ENCODE measurements at regions not wholly inside any gene's neighbourhood (a gene's known extent, or its start where the extent isn't known, plus 50 kb on each side); places are given as distances from the start of the nearest gene placed in this dataset.

DNA sequence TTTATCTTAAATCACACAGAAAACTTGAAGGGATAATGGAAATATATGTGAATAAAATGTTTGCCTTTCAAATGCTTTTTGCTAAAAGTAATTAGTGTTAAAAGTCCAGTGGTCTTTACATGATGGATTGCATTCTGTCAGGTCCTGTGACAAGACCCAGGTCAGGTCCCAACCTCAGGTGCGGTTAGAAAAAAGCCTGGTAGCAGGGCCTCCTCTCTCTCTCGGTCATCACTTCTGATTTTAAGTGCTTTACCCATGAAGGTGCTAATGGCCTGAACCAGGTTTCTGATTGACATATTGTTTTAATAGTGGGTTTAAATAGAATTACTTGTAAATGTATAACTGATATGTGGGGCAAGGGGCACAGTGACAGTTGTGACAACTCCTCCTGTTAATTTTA is 736.3 kb downstream of the POM121L12 start:
- intact Hi-C loops (cut with micrococcal nuclease) = no loop called here
- CTCF ChIA-PET = no interaction called here
- BruUV-seq (replicated peaks) = no TSS peak
- Histone ChIP-seq H4K20me1 (ENCODE audit: low read length) (no peaks in the 10 kb centered on the region), H3K36me3 (ENCODE audit: low read depth, low read length) (no peaks in the 10 kb centered on the region), H3K4me3 (ENCODE audit: low read length) (no peak overlapping the region), H3K79me2 (ENCODE audit: low read length) (no peaks in the 10 kb centered on the region), H3K9me3 (ENCODE audit: low read length) (no peaks in the 10 kb centered on the region), H3K9ac (ENCODE audit: low read length) (no peak overlapping the region), H2AFZ (ENCODE audit: low read length) (no peak overlapping the region), H3K4me2 (ENCODE audit: low read length) (no peak overlapping the region), H3K27me3 (ENCODE audit: low read length) (no peaks in the 10 kb centered on the region), H3K27ac (ENCODE audit: low read length) (no peak overlapping the region), H3K9me2 (replicated peaks; ENCODE audit: low read length) (no peaks in the 10 kb centered on the region), H3F3A (ENCODE audit: low read length, unreplicated experiment) (no peaks in the 10 kb centered on the region), H3K4me1 (ENCODE audit: insufficient read depth, low read length) (no peaks in the 10 kb centered on the region)
- no peak for DNase-seq
- ATAC-seq = no peak
- TF ChIP-seq, protein P1, sequence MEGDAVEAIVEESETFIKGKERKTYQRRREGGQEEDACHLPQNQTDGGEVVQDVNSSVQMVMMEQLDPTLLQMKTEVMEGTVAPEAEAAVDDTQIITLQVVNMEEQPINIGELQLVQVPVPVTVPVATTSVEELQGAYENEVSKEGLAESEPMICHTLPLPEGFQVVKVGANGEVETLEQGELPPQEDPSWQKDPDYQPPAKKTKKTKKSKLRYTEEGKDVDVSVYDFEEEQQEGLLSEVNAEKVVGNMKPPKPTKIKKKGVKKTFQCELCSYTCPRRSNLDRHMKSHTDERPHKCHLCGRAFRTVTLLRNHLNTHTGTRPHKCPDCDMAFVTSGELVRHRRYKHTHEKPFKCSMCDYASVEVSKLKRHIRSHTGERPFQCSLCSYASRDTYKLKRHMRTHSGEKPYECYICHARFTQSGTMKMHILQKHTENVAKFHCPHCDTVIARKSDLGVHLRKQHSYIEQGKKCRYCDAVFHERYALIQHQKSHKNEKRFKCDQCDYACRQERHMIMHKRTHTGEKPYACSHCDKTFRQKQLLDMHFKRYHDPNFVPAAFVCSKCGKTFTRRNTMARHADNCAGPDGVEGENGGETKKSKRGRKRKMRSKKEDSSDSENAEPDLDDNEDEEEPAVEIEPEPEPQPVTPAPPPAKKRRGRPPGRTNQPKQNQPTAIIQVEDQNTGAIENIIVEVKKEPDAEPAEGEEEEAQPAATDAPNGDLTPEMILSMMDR (conservative IDR thresholded peaks at IDR 0.05; ENCODE audit: low read depth, low read length) = no peak
- TF ChIP-seq EZH2 (IDR thresholded peaks at IDR 0.05; ENCODE audit: low read length, unreplicated experiment) (no peak), EZH2phosphoT487 (IDR thresholded peaks at IDR 0.05; ENCODE audit: borderline replicate concordance, low read length) (no peak)
- POLR2A ChIA-PET (ENCODE audit: unreplicated experiment) = no interaction called here

DNA sequence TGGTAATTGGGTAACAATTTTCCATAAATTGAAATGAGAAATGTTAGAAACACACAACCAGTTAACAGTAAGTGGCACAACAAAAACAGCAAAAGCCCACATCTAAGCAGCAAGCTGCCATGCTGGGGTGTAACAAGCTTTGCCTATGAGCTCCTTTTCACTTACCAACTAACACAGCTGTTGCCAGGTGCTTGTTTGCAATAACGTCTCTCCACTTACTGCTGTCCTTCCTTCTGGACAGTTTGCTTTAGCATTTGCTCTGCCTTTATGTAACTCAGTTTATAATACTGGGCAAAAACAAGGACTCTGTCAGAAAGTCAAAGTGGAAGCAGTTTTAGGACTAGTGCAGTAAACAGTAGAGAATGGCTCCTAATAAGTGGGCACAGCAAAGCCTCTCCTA is 740.9 kb downstream of the POM121L12 start:
- Histone ChIP-seq H3K27ac (ENCODE audit: low read length) (no peak overlapping the region), H3K79me2 (ENCODE audit: low read length) (no peaks in the 10 kb centered on the region), H3K4me3 (ENCODE audit: low read length) (no peak overlapping the region), H3K4me1 (ENCODE audit: insufficient read depth, low read length) (no peaks in the 10 kb centered on the region), H3K4me2 (ENCODE audit: low read length) (no peak overlapping the region), H3K9me2 (replicated peaks; ENCODE audit: low read length) (no peaks in the 10 kb centered on the region), H3K27me3 (ENCODE audit: low read length) (no peaks in the 10 kb centered on the region), H3K9me3 (ENCODE audit: low read length) (no peaks in the 10 kb centered on the region; the same call in 1 of the 2 replicates), H3F3A (ENCODE audit: low read length, unreplicated experiment) (no peaks in the 10 kb centered on the region), H4K20me1 (ENCODE audit: low read length) (no peaks in the 10 kb centered on the region), H3K36me3 (ENCODE audit: low read depth, low read length) (no peaks in the 10 kb centered on the region), H3K9ac (ENCODE audit: low read length) (no peak overlapping the region), H2AFZ (ENCODE audit: low read length) (no peak overlapping the region)
- intact Hi-C loops (cut with micrococcal nuclease) = no loop called here
- POLR2A ChIA-PET (ENCODE audit: unreplicated experiment) = no interaction called here
- ATAC-seq (no peak), DNase-seq (no peak)
- BruUV-seq (replicated peaks) = no TSS peak
- no peak for TF ChIP-seq EZH2 (IDR thresholded peaks at IDR 0.05; ENCODE audit: low read length, unreplicated experiment)
- no peak for TF ChIP-seq EZH2phosphoT487 (IDR thresholded peaks at IDR 0.05; ENCODE audit: borderline replicate concordance, low read length)
- TF ChIP-seq, protein P1 (conservative IDR thresholded peaks at IDR 0.05; ENCODE audit: low read depth, low read length) = no peak
- CTCF ChIA-PET = no interaction called here

DNA sequence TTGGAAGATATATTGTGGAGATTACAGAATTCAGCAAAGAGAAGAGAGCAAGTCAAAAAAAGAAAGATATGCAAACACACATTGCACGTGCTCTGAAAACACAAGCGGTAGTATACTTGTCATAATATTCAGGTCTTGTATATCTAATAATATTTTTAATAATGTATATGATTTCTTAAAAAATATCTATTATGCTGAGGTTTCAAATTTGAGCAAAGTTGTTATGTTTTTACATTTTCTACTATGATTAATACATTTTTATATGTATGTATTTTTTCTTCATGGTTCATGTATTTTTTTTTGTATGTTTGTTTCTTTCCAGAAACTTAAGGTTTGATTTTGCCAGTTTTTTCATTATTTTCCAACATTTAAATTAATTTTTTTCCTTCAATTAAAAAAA is 752.4 kb upstream of the VSTM2A start:
- no peak for ATAC-seq
- no TSS peak for BruUV-seq (replicated peaks)

More for the DNA sequence above, 752.4 kb upstream of the VSTM2A start:
- no peaks in the 10 kb centered on the region for H3K9me3 ChIP-seq (ENCODE audit: low read length)
- H3K4me1 ChIP-seq (ENCODE audit: insufficient read depth, low read length) = no peaks in the 10 kb centered on the region
- TF ChIP-seq EZH2 (IDR thresholded peaks at IDR 0.05; ENCODE audit: low read length, unreplicated experiment) (no peak), EZH2phosphoT487 (IDR thresholded peaks at IDR 0.05; ENCODE audit: borderline replicate concordance, low read length) (no peak)
- TF ChIP-seq, protein P1 (conservative IDR thresholded peaks at IDR 0.05; ENCODE audit: low read depth, low read length) = no peak
- H3K27ac ChIP-seq (ENCODE audit: low read length) = no peak overlapping the region
- CTCF ChIA-PET = no interaction called here
- no peaks in the 10 kb centered on the region for H3K27me3 ChIP-seq (ENCODE audit: low read length)
- POLR2A ChIA-PET (ENCODE audit: unreplicated experiment) = no interaction called here
- H3K4me2 ChIP-seq (ENCODE audit: low read length) = no peak overlapping the region
- no peaks in the 10 kb centered on the region for H4K20me1 ChIP-seq (ENCODE audit: low read length)
- intact Hi-C loops (cut with micrococcal nuclease) = loop anchor here (10.0 kb wide), 1 partner anchor 65 kb away; no protein-coding TSS in a partner anchor
- DNase-seq = no peak
- no peaks in the 10 kb centered on the region for H3K79me2 ChIP-seq (ENCODE audit: low read length)
- no peak overlapping the region for H3K9ac ChIP-seq (ENCODE audit: low read length)
- H2AFZ ChIP-seq (ENCODE audit: low read length) = no peak overlapping the region
- no peak overlapping the region for H3K4me3 ChIP-seq (ENCODE audit: low read length)
- H3K9me2 ChIP-seq (replicated peaks; ENCODE audit: low read length) = no peaks in the 10 kb centered on the region
- no peaks in the 10 kb centered on the region for H3K36me3 ChIP-seq (ENCODE audit: low read depth, low read length)
- no peaks in the 10 kb centered on the region for H3F3A ChIP-seq (ENCODE audit: low read length, unreplicated experiment)
